ENCODE measurements at regions not wholly inside any gene's neighbourhood (a gene's known extent, or its start where the extent isn't known, plus 50 kb on each side); places are given as distances from the start of the nearest gene placed in this dataset.
"Not testable (repeated sequence)": the region's sequence is repeated elsewhere in the genome, so short reads cannot be mapped to it uniquely, and the experiment has no call there.

DNA sequence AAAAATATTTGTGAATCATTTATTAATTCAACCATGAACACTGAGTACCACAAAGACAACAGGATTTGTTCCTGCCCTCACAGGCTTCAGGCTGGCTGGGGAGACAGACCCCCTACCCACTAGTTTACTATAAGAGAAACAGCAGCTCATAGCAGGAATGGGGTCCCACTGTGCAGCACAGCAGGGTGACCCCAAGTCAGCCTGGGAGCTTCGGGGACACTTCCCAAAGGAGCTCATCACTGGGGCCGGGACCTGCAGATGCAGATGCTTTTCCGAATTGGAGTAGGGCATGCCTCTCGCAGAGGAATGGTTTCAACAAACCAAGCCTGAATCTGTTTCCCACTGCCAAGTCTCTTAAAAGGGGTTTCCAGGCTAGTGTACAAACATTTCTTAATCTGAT lies 176.2 kb upstream of the PWP1 start:
- no peak for DNase-seq

DNA sequence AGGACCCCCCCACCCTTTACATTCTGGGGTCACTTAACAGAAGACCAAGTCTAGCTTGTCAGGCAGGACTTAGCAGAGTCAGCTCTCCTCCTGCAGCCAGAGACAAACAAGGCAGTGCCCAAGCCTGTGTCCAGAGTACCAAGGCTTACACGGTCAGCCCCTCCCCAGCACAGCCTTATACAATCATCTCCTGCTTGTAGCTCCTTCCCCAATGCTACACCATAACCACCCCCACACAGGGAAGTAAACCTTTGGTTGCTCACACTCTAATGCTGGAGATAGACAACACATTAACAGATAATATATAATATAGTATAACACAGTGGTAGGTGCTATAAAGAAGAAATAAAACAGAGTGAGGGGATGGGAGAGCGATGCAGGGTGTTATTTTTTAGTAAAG lies 175.4 kb upstream of the PWP1 start:
- DNase-seq: no peak

- no peak for DNase-seq
Measured at GRCh38 chr12:107511292-107511691, 174.3 kb upstream of the PWP1 start.

- no peak for DNase-seq
Measured at GRCh38 chr12:107512391-107512790, 173.2 kb upstream of the PWP1 start.

DNA sequence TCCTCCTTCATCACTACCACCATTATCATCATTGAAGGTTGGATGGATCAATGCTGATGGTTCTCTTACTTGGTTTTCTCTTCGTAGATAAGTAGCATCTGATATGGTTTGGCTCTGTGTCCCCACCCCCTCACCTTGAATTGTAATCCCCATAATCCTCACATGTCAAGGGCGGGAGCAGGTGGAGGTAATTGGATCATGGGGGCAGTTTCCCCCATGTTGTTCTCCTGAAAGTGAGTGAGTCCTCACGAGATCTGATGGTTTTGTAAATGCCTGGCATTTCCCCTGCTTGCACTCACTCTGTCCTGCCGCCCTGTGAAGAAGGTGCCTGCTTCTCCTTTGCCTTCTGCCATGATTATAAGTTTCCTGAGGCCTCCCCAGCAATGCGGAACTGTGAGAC lies 172.4 kb upstream of the PWP1 start:
- DNase-seq: no peak

GRCh38 chr12:107513636-107514400 lies 171.8 kb upstream of the PWP1 start:
- DNase-seq: no peak

GRCh38 chr12:107514887-107515445 lies 170.6 kb upstream of the PWP1 start:
- no peak for DNase-seq

- DNase-seq: peak in 2 of 3 experiments; percentile 9 to 54
Measured at GRCh38 chr12:107515446-107515958, 170.1 kb upstream of the PWP1 start.

GRCh38 chr12:107517816-107518215 lies 167.8 kb upstream of the PWP1 start:
- not testable (repeated sequence) for DNase-seq

DNA sequence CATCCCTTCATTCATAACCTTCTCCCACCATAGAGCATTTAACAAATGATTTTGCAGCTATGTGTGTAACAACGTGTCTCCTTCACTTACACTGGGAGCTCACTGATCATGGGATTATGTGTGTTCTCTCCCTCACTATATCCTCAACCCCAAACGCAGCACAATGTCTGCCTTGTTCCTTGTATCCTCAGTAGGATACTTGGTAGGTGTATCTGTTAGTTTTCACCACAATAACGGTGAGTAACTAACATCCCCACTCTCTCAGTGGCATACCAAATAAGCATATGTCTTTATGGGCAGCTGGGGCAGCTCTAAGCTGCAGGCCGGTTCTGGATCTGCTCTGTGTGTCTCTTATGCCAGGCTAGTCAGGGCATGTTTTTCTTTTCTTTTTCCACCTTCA lies 166.7 kb upstream of the PWP1 start:
- DNase-seq: no peak

- DNase-seq: peak; percentile 44 to 88 (median 76)
Measured at GRCh38 chr12:107519906-107520859, 165.4 kb upstream of the PWP1 start.

DNA sequence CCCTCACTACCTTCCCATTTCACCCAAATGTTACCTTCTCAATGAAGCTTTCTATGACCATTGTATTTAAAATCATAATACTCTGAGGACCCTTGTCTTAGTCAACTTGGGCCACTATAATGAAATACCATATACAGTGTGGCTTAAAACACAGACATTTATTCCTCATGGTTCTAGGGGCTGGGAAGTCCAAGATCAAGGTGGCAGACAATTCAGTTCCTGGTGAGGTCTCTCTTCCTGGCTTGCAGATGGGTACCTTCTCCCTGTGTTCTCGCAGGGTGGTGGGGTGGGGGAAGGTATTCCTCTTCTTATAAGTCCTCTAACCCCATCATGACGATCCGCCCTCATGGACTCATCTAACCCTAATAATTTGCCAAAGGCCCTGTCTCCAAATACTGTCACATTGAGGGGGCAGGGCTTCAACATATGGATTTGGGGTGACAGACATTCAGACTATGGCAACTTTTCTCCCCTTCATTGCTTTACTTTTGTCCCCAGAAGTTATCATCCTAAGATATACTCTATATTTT lies 163.7 kb upstream of the PWP1 start:
- DNase-seq: no peak

DNA sequence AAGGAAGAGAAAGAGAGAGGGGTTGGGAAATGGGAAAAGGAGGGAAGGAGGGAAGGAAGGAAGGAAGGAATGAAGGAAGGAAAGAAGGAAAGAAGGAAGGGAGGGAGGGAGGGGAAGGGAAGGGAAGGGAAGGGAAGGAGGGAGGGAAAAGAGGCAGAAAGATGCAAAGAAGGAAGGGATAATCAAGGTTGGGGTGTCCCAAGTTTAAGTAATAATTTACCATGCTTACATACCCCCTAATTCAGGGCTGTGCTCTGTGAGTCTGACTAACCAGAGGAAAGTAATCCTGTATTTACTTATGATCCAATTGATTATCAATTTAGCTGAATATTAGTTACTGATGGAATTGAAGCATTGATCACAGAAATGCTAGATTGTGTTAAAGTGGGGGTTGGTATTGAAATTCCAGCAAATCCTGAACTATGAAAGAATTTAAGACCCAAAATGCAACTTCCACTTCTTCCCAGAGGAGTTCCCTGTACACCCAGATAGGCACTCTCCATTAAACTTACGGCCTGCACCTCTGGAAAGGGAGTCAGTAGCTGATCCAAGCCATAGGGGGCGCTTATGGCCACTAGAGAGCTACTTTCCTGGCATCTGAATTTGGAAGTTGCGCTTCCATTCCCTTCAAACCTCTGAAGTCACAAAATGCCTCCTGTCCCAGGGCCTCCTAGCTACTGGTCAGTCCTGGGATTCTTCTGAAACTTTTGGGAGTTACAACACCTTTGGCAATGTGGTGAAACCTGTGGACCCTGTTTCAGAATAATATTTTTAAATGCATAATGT lies 162.7 kb upstream of the PWP1 start:
- peak in 1 of 3 experiments; percentile 23 for DNase-seq

GRCh38 chr12:107523775-107524535 lies 161.6 kb upstream of the PWP1 start:
- DNase-seq: peak; percentile 39 to 95 (median 76)

DNA sequence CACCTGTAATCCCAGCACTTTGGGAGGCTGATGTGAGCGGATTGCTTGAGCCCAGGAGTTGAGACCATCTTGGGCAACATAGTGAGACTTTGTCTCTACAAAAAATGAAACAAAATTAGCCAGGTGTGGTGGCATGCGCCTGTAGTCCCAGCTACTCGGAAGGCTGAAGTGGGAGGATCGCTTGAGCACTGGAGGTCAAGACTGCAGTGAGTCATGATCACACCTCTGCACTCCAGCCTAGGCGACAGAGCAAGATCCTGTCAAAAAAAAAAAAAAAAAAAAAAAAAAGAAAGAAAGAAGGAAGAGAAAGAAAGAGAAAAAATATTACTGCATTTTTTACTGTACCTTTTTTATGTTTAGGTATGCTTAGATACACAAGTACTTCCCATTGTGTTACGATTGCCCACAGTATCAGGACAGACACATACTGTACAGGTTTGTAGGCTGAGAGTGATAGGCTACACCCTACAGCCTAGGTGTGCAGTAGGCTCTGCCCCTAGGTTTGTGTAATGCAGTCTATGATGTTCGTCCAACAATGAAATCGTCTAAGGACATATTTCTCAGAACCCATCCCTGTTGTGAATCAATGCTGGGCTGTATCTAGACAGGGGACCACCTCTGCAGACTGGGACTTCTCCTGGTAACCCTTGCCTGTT lies 160.4 kb upstream of the PWP1 start:
- DNase-seq: no peak

DNA sequence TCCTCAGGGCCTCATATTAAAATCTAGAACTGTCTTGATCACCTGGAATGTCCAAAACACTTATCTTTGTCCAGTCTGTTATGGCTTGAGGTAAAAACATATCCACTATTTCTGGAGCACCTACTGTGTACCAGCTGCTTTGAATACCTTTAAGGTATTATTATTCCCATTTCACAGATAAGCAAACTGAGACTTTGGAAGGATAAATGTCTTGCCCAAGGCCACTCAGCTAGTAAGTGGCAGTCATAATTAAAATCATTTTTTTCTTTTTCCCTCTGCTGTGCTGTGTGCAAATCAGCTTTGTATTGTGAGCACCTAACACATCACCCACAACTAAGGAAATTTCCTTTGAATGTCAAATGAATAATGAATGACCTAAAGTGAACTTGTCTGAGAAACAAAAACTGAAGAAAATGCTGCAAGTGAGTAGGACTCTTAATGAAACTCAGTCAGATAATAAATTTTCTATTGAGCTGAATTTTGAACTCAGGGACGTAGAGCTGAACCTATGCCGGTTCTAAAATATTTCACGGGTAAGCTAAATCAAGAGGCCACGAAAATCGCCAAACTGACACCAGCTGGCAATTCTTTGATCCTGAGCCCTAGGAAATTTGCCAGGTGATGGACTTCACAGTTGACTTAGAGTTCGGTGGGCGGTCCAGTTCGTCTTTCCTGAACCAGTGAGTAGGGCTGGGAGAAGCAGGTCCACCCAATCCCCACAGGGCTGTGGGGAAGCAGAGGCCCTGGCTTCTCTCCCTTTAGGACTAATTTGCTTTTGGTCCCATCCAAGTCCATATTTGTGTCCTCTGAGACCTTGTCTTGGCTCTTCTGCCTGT lies 159.7 kb upstream of the PWP1 start:
- peak in 1 of 3 experiments; percentile 19 for DNase-seq

- peak in 1 of 3 experiments; percentile 66 for DNase-seq
Measured at GRCh38 chr12:107526555-107527180, 158.9 kb upstream of the PWP1 start.

- DNase-seq: no peak
Measured at GRCh38 chr12:107528731-107529365, 156.8 kb upstream of the PWP1 start.

DNA sequence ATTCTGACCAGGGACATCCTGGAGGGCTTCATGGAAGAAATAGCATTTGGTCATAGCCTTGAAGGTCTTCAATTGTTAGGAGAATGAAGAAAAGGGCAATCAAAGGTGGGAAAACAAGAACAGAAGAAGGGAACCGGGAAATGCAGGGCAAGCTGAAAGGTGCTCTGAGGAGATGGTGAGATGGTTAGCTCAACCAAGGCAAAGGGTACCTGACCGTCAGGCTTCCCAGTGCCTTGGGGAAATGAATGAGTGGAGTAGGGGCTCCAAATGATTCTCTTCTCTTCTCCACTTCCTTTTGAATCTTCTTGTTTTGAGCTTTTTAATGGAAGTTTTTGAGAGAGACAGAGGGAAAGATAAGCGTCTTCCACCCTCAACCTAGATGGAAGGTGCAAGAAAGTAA lies 155.6 kb upstream of the PWP1 start:
- DNase-seq: no peak
